ENCODE measurements at regions not wholly inside any gene's neighbourhood (a gene's known extent, or its start where the extent isn't known, plus 50 kb on each side); places are given as distances from the start of the nearest gene placed in this dataset.

- TF ChIP-seq POLR2A (IDR thresholded peaks at IDR 0.05; ENCODE audit: low read depth, low read length) (no peak), POLR2AphosphoS5 (IDR thresholded peaks at IDR 0.05; ENCODE audit: low read depth, low read length) (no peak)
Measured at GRCh38 chr1:157287462-157287861, 149.3 kb upstream of the ETV3 start.

All from GM12892 (cell line).